Chondrocyte (in vitro differentiated cells): ENCODE measurements at regions not wholly inside any gene's neighbourhood (a gene's known extent, or its start where the extent isn't known, plus 50 kb on each side); places are given as distances from the start of the nearest gene placed in this dataset.

ENCODE experiments used
- DNase-seq: peaks from one replicate; pipeline ENCODE4 v3.0.0; 2021; ENCODE audit warnings: mixed read lengths, low spot score
- H3K27ac Mint-ChIP-seq: one replicate; pipeline ENCODE4 v1.8.0; 2021; ENCODE audit warnings: mild to moderate bottlenecking, moderate library complexity, mixed read lengths; ENCODE audit not compliant: unreplicated experiment
- H3K27me3 Mint-ChIP-seq: 2 replicates; pipeline ENCODE4 v1.8.0; 2021; ENCODE audit warnings: low read depth, mixed read lengths
- H3K36me3 Mint-ChIP-seq: 2 replicates; pipeline ENCODE4 v1.8.0; 2021; ENCODE audit warnings: low read depth, mixed read lengths
- H3K4me1 Mint-ChIP-seq: 2 replicates; pipeline ENCODE4 v1.8.0; 2021; ENCODE audit warnings: low read depth, mild to moderate bottlenecking, mixed read lengths
- H3K4me3 Mint-ChIP-seq: one replicate; pipeline ENCODE4 v1.8.0; 2021; ENCODE audit warnings: mild to moderate bottlenecking, moderate library complexity, mixed read lengths; ENCODE audit not compliant: unreplicated experiment
- H3K9me3 Mint-ChIP-seq: 2 replicates; pipeline ENCODE4 v1.8.0; 2021; ENCODE audit warnings: low read depth, mixed read lengths
- CTCF ChIP-seq: fragments of 200-600 bp; sonication (generic); IDR thresholded peaks from 2 replicates; pipeline ENCODE4 v1.5.0; 2021; ENCODE audit warnings: antibody characterized with exemption, mild to moderate bottlenecking, moderate library complexity

- H3K4me3 Mint-ChIP-seq = no peak overlapping the region
- H3K4me1 Mint-ChIP-seq = peaks cover 35% of the 10 kb centered on the region
- no peaks in the 10 kb centered on the region for H3K27me3 Mint-ChIP-seq
- no peaks in the 10 kb centered on the region for H3K9me3 Mint-ChIP-seq
- H3K36me3 Mint-ChIP-seq = peaks cover 15% of the 10 kb centered on the region
- no peak overlapping the region for H3K27ac Mint-ChIP-seq
- no peak for DNase-seq
- no peak for TF ChIP-seq CTCF
These were observed 228.3 kb downstream of the PTPRC start for GRCh38 chr1:198867182-198867581.

- H3K27me3 Mint-ChIP-seq = no peaks in the 10 kb centered on the region
- H3K4me1 Mint-ChIP-seq = peaks cover 38% of the 10 kb centered on the region
- H3K27ac Mint-ChIP-seq = peak overlapping the region; percentile 70
- no peak overlapping the region for H3K4me3 Mint-ChIP-seq
- no peak for DNase-seq
- H3K9me3 Mint-ChIP-seq = no peaks in the 10 kb centered on the region
- H3K36me3 Mint-ChIP-seq = peaks cover 33% of the 10 kb centered on the region
- no peak for TF ChIP-seq CTCF
These were observed 234.9 kb downstream of the PTPRC start for GRCh38 chr1:198873696-198874230.

GRCh38 chr1:198876371-198876871 lies 237.6 kb downstream of the PTPRC start:
- Mint-ChIP-seq H3K4me1 (peaks cover 53% of the 10 kb centered on the region), H3K9me3 (no peaks in the 10 kb centered on the region), H3K27me3 (no peaks in the 10 kb centered on the region), H3K36me3 (peaks cover 32% of the 10 kb centered on the region), H3K27ac (peak overlapping the region; percentile 81), H3K4me3 (no peak overlapping the region)
- no peak for DNase-seq
- TF ChIP-seq CTCF = peak; percentile 26

GRCh38 chr1:198878566-198878965 lies 239.7 kb downstream of the PTPRC start:
- H3K27me3 Mint-ChIP-seq = no peaks in the 10 kb centered on the region
- no peak for TF ChIP-seq CTCF
- peaks cover 59% of the 10 kb centered on the region for H3K4me1 Mint-ChIP-seq
- no peaks in the 10 kb centered on the region for H3K9me3 Mint-ChIP-seq
- H3K27ac Mint-ChIP-seq = peak overlapping the region; percentile 95
- H3K4me3 Mint-ChIP-seq = no peak overlapping the region
- H3K36me3 Mint-ChIP-seq = peaks cover 23% of the 10 kb centered on the region
- DNase-seq = no peak

GRCh38 chr1:198879711-198880306 lies 241.0 kb downstream of the PTPRC start:
- no peak for TF ChIP-seq CTCF
- Mint-ChIP-seq H3K4me3 (no peak overlapping the region), H3K27ac (peak overlapping the region; percentile 95), H3K4me1 (peaks cover 52% of the 10 kb centered on the region), H3K9me3 (no peaks in the 10 kb centered on the region), H3K36me3 (peaks cover 18% of the 10 kb centered on the region), H3K27me3 (no peaks in the 10 kb centered on the region)
- no peak for DNase-seq
